ENCODE measurements at regions not wholly inside any gene's neighbourhood (a gene's known extent, or its start where the extent isn't known, plus 50 kb on each side); places are given as distances from the start of the nearest gene placed in this dataset.

DNA sequence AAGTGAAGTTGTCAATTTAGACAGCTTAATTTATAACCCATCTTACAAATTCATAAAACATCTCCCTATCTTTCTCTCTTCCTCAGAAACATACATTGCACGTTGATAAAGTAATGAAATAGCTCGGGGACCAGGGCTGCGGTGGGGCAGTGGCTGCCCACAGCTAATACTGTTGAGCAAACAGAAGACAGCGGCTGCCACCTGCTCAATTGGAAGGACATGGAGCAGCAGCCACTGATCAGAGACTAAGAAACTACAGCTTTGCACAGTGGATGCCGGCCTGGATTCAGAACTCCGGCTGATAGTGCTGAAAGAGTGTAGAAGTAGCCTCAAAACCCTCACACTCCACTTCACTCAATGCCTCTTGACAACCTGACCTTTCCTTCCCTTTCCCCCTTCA lies 157.9 kb upstream of the PDE10A start:
- DNase-seq (ENCODE audit: low spot score) = no peak

DNA sequence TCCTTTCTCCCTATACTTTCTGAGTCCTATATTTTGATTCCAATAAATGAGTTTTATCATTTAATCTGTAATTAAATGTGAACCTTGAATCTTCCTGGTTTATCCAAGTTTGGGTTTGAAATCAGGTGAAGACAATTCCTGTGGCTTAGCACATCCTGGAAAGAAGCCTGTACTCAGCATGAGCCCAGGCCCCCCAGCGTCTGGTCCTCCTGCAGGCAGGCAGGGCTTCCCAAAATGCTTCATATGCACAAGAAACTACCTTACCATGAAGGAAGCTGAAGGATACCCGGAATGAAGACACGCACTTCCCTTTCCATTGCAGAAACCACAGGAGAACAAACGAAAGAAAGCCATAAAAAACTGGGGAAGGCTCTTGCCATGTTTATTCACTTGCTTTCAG lies 157.4 kb upstream of the PDE10A start:
- no peak for DNase-seq (ENCODE audit: low spot score)

DNA sequence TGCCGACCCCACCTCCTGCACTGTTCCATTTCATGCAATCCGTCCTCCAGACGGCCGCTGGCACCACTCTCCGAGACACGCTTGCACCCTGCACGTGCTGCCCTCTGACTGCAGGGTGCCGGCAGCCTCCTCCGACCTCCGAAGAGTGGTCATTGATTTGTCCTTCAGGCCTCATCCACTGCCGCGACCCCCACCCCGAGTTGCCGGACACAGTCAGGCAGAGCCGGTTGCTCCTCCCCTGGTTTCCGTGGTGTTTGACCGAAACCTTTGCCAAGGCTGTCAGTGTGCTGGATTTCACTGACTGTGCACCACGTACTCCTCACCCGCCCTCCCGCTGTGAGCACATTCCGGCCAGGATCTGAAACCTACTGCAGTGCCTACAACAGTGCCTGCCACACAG lies 156.4 kb upstream of the PDE10A start:
- no peak for DNase-seq (ENCODE audit: low spot score)

DNA sequence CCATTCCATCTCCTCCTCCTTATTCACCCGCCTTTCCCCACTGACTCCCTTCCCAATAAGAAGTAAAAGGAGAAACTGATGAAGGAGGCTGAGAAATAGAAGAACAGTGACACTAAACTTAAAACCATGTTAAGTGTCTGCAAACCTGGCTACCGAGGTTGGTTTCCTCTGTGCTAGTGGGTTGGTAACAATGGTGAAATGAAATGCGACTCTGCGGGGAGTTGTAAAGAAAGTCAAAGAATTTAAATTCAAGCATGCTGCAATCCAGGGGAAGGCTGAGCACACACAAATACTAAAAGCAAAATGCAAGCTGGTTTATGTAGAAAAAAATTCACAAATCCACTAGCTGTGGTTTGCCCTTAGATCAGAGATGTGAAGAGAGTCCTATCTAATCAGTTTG lies 155.2 kb upstream of the PDE10A start:
- no peak for DNase-seq (ENCODE audit: low spot score)

DNA sequence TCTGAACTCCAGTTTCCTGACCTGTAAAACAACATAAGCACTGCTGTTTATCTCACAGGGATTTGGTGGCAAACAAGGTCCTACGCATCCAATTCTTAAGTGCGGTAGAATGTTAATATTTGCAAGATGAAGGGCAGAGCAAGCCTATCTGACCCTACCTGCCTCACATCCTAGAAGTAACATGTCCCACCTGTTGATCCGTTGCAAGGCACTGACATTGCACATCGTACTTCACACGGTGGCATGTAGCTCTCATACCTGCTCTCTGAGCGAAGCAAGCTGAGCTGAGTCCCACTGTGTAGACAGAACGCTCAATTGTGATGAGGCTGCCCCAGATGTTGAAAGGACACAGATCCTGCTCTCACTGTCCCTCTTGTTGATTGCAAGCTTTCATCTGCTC lies 154.7 kb upstream of the PDE10A start:
- DNase-seq (ENCODE audit: low spot score) = no peak

DNA sequence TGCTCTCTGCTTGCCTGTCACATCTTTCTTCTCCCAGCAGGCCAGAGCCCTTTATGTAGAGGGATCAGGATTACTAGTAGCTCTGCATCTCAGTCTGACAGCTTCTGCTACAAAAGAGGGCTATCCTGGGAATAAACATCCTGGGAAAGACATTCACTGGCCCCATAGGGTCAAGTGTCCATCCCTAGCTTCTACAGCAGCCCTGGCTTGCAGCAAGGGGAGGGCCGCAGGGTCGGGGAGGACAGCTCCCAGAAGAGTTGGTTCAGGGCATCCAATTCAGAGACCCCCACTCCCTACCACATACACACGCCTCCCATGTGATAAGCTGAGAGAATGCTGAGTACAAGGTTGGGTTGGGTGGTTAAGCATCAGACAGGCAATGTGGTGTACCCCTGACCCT lies 154.1 kb upstream of the PDE10A start:
- no peak for DNase-seq (ENCODE audit: low spot score)

DNA sequence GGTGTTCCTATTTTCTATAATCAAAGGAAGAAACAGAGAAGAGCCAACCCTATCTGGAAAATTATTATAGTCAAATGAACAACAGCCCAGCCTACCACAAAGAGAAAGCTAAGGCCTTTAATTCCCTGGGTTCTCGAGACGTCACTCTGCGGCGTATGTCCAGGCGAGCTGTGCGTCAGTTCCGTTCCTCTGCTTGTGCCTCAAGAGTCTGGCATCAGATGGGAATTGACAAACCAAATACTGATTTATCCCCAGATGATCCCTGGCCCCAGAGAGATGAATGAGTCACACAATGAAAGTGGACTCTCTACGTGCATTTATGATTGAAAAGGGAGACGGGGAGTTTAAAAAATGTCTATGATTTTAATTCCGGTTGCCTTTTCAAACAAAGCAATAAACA lies 151.6 kb upstream of the PDE10A start:
- no peak for DNase-seq (ENCODE audit: low spot score)

DNA sequence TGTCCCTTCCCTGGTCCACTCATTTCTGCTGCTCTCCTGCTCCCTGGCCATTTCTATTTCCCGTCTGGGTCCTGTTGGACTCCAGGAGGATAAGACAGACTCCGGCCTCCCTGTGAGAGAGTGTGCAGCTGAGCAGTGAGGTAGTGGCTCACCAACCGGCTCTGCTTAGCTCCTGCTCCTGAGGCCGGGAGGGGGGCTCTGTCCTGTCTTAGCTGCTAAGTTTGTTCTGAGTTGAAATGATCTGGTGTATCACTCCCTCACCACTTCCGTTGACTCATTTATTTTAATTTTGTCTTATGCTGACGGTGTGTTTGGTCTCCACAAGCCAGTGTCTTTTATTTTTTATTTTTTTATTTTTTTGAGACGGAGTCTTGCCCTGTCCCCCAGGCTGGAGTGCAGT lies 148.5 kb upstream of the PDE10A start:
- DNase-seq (ENCODE audit: low spot score) = no peak

DNA sequence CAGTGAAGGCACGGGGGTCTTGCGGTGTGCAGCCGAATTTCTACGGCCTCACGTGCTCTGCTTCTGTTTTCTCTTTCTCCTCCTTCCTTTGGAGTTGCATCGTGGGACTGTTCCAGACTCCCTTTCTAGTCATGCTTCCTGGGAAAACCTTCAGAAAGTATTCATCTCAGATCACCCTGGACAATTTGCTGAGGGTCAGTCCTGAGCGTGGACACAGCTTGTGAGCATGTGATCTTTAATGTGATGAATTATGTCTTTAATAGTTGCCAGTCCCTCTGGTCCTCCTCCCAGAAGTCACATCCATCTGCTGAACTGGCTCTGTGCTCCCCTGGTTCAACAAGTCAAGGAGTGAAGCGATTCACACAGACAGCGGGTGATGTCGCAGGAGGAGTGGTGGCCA lies 145.0 kb upstream of the PDE10A start:
- DNase-seq (ENCODE audit: low spot score) = no peak

DNA sequence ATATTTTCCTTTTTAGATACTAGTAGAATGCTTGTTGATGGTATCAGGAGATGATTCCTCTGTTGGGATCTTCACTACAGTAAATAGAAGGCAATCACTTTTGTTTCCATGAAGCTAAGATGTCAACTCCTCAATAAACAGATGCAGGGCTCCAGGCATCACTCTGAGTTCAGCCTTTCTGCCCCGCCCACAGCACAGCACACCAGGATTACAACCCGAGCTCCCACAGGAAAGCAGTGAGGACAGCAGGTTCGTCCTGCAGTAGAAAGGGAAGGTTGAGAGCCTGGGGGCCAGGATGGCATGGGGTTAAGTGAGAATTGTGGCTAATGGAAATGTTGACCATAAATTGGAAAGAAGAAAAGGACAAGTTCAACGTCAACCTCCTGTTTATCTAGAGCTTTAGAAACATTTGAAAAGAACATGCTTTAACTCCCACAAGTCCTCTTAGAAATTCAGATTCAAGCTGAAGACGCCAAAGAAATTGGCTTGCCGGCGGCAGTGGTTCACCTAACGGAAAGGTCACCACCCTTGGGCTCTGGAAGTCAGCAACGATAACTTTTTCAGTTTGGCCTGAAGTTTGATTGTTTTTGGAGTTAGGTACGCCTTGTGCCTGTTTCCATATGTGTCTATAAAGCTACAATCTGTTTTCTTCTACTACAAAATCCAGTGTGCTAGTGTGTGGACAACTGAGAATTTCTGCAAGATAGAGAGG lies 144.4 kb upstream of the PDE10A start:
- no peak for DNase-seq (ENCODE audit: low spot score)

DNA sequence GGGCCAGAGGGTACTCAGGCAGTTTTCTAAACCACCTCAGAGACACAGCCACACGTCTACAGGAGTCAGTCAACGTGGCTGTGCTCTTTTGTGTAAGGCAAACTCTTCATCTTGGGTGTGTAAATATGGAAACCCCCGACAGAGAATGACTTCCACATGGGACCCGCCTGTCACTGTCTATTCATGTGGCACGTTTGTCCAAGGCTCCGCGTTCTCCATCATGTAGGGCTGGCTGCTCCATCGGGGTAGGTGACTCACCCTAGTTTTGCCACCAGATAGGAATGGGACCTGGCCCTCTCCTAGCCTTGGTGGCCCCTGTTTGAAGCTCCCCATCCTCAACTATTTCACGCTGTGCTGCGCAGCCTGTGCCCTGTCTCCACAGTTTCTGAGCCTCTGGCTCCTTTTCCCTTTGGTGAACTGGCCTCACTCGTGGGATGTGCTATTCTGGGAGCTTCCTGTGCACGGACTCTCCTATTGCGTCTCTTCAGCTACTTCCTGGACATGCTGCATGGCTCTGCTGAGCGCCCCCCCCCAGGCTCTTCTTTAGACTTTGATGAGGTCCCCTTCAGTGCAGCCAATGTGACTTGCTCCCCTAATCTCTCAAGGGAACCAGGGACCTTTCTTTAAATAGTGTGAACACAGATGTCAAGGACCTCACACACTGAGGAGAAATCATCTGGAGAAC lies 143.2 kb upstream of the PDE10A start:
- no peak for DNase-seq (ENCODE audit: low spot score)

DNA sequence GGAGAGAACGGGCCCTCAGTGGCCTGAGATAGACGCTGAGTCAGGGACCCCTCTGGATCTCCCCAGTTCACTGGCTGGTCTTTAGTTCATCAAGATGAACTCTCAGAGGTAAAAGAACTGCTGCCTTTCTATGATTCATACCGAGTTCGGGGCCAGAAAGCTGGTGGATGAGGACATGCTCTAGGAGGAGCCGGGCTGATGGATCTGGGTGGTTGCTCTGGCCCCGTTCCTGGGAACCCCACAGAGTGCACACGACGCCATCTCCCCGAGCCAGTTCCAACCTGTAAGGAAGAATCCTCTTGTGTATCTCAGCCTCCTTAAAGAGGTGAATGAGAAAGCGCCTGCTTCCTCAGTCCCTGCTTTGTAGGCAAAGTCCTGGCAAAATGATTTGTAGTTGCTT lies 142.6 kb upstream of the PDE10A start:
- DNase-seq (ENCODE audit: low spot score) = no peak

DNA sequence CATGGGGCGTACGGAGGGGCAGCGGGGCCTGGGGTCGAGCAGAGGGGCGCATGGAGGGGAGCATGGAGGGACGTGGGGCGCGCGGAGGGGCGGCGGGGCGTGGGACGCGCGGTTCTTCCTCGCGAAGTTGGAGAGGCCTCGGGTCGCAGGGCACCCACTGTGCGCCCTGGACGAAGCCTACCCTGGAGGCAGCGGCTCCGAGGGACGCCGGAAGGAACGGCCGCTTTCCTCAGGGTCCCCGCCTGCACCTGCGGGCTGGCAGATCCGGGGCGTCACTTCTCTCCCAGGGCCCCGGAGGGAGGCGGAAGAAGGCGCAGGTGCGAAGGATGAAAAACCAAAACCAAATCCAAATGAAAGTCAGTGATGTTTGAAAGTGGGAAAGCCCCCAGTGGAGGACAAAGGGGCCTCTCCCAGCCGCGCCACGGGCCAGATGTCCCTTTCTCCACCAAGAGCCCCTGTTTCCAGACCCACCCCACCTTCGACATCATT lies 142.1 kb upstream of the PDE10A start:
- DNase-seq (ENCODE audit: low spot score) = no peak

DNA sequence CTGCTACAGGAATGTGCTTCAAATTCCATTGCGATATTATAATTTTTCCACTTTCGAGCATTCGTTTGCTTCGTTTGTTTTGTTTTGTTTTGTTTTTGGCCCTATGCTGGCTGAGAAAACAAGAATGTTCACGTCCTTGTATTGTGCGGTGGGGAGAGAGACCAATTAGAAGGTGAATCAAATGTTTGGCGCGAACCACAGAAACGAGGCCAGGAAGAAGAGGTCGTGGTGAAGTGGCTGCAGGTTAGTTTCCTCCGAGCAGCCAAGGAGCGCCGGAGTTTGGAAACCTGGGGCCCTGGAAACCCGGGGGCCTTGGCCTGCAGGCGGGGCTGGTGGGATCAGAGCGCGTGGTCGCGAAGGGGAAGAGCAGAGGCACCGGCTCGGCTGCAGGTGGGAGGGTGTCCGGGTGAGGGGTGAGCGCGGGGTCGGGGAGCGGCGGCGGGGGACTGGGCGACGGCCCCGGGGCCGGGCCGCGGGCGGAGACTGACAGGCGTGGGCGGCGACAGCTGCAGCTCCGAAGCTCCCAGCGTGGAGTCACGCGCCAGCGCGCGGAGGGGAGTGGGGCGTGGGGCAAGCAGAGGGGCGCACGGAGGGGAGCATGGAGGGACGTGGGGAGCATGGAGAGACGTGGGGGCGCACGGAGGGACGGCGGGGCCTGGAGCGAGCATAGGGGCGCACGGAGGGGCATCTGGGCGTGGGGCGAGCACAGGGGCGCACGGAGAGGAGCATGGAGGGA lies 141.5 kb upstream of the PDE10A start:
- DNase-seq (ENCODE audit: low spot score) = no peak

DNA sequence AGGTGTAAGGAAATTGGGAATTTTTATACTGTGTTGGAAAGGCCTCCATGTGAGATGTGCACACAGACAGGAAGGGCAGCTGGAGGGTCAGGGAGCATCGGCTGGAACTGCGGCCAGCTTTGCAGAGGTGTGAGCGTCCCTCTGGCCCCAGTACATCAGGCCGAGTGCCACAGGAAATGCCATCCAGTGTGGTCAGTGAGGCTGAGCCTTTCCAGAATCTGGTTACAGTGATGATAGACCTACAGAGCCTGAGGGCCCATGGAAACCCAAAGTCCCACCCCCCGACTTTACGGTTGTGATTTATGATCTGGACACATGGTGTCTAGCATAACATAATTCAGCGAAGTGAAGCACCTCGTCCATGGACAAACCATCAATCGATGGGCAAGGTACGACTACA lies 137.3 kb upstream of the PDE10A start:
- no peak for DNase-seq (ENCODE audit: low spot score)

DNA sequence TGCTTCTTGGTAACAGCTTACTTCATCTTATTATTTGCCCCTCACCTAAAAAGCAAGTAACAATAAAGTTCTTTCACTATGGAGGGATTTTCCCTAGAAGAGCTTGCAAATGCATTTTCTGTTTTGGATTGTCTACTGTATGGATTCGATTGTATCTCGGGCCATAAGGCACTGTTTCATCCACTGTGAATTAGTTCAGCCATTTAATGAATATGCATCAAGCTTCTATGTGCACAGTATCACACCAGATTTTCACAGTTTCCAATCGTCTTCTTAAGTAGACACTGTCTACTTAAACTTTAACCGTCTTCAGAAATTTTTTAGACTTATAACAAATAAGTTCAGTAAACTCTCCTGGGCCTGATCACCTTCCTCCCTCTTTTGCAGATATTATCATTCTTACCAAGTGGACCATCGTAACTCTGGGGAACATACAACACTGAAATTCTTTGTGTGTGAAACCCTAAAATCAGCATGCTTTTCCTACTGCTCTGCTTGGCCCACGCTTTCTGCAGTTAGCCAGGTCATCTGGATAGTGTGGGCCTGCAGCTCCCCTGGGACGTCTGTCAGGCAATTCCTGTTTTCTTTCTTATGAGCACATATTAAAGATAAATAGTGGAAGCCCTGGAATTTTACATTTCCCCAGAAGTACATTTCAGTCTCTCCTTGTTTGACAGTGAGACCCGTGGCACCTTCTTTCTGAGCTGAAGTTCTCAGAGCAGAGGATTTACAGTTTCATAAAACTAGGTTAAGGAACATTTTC lies 136.5 kb upstream of the PDE10A start:
- peak; percentile 23 for DNase-seq (ENCODE audit: low spot score)

DNA sequence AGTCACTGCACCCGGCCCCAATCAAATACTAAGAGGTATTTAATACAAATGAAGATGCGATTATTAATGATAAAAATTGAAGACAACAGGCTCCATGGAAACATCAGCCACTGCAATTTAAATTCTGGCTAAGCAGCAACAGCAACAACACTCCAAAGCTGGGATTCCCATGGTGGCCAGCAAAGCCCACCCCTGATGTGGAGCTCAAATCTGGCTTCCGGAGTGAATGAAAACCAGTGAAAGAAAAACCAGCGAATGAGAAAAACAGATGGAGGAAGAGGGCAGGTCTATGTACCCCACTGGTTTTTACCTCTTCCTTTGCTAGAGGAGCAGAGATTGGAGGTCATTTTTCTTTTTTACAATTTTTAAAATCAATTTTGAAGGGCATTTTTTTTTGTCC lies 135.9 kb upstream of the PDE10A start:
- DNase-seq (ENCODE audit: low spot score) = no peak

DNA sequence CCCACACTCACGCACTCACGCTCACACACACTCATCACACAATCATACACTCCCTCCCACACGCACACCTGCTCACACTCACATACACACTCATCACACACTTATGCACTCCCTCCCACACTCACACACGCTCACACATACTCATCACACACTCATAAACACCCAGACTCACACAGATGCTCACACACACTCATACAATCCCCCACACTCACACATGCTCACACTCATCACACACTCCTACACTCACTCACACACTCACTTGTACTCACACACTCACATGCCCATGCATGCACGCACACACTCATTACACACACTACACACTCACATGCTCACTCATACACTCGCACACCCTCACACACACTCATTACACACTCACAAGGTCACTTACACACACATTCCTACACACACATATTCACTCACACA lies 131.1 kb upstream of the PDE10A start:
- DNase-seq (ENCODE audit: low spot score) = no peak

DNA sequence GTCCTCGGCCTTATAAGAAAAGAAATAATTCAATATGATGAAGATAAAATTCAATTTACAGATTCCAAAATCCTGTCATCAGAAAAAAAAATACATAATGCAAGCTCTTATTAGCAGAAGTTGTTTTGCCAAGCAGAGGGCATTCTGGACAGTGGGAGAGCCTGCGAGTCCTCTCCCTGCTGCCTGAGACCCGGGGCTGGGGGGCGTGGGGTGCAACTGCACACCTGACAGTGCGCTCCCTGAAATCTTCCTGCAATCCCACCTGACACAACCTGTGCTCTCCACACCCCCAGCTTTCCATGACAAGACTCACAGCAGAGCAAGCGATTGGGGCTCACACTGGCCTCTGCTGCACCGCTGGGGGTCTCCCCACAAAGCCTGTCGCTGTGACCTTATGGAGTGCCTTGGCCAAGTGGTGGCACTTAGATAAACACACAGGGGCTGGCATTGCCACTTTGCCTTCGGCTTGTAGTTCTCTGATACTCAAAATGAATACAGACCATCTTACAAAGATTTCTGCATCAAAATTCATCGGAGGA lies 130.3 kb upstream of the PDE10A start:
- no peak for DNase-seq (ENCODE audit: low spot score)

DNA sequence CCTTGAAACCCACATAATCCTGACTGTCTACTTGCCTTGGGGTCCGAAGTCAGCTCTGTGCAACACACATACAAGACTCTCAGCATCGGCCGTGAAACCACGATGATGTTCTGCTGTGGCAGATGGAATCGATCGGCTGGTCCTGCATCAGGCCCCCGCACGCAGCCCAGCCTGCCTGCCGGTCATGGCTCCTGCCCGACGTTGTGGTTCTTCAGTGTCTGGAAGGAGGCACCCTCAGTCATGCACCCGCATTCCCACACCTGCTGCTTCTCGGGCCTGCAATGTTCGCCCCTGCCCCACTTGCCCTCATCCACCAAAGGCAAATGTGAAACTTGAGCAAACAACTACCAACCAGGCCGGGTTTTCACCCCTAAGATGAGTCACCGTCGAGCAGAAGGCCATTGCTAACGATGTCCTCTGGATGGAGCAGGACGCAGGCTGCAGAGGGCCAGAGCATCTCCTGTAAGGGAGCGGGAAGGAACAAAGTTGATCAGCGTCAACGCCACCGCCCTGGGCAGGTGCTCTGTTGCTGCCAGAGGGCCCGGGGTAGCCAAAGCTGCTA lies 128.9 kb upstream of the PDE10A start:
- no peak for DNase-seq (ENCODE audit: low spot score)

DNA sequence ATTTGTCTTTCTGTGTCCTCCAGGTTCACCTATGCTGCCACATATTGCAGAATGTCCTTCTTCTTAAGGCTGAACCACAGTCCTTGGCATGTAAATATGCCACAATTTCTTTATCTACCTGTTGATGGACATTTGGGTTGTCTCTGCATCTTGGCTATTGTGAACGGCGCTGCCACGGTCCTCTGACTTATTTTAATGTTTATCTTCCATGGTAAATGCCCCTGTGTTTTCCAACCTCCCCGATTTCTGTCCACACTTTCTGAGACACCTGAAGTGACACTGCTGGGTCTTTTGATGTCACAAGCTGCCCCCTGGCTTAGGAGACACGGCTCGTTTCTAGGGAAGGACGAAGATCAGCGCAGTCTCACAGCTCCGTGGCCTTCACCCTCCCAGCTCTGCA lies 128.3 kb upstream of the PDE10A start:
- DNase-seq (ENCODE audit: low spot score) = no peak

DNA sequence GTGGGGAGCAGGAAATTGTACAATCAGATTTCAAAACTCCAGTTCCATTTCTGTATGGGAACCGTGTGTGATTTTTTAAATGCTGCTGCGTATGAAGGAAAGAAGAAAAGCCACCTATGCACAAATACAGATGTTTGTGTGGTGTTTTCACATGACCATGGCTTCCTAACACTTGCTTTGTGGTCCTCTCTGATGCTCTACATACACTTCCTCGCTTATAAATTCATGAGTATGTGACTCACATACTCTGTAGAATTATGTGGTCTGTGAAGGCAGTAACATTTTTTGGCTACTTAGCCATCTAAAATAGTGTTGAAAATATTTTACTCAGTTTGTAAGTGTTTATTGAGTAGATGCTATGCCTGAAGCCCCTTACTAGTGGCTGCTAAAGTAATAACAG lies 119.8 kb upstream of the PDE10A start:
- DNase-seq (ENCODE audit: low spot score) = no peak
